AG10803 (cell line): ENCODE measurements at regions not wholly inside any gene's neighbourhood (a gene's known extent, or its start where the extent isn't known, plus 50 kb on each side); places are given as distances from the start of the nearest gene placed in this dataset.

Experiments
- DNase-seq: peaks from one replicate; pipeline ENCODE4 v3.0.0; 2010; ENCODE audit warnings: low read depth
- H3K4me3 ChIP-seq: 2 replicates; pipeline ENCODE4 v1.5.1; 2011; ENCODE audit warnings: mild to moderate bottlenecking, low read length, control low read depth
- CTCF ChIP-seq: conservative IDR thresholded peaks from 2 replicates; pipeline ENCODE4 v1.5.1; 2011; ENCODE audit warnings: mild to moderate bottlenecking, low read length, control low read depth, inconsistent platforms

DNA sequence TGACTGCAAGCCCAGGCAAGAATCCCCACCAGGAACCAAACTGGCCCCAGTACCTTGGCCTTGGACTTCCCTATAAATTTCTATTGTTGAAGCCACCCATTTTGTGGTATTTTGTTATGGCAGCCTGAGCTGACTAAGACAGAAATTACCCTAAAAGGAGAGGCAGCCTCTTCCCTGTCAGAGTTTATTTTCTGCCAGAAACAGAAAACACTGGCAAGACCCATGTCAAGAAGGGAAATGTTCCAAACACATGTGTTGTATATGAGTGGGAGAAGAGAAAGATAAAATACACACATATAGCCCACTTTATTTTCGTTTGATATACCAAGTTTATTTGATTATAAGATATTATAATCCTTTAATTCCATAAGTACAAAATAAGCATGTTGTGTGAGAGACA is 225.1 kb upstream of the FSHR start:
- no peak overlapping the region for H3K4me3 ChIP-seq
- no peak for TF ChIP-seq CTCF
- no peak for DNase-seq

DNA sequence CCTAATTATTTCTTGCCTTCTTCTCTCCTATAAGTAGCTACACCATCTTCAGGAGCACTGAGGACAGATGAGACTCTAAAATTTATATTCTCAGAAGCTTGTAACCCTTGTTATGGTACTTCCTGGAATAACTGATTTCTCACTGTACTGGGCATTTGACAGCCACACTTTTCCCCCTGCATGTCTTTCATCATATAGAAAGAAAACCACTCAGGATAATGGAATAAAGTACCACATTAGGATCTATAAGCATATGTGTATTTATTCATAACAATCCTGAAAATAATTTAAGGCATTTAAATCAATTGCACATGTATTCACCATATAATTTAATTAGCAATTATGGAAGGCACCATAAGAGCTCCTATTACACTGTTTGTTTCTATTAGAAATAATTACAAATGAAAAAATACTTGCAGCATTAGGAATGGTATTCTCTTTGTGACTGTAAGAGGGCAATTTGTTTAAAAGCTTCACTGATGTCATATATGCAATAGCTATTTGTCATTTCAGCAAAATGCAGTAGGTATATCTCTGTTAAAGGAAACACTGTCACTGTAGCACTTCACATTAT is 216.9 kb upstream of the FSHR start:
- no peak for TF ChIP-seq CTCF
- H3K4me3 ChIP-seq = no peak overlapping the region
- no peak for DNase-seq

- H3K4me3 ChIP-seq = no peak overlapping the region
- DNase-seq = no peak
- TF ChIP-seq CTCF = no peak
Measured at GRCh38 chr2:49369650-49370049, 215.3 kb upstream of the FSHR start.

- TF ChIP-seq CTCF = no peak
- H3K4me3 ChIP-seq = no peak overlapping the region
- DNase-seq = no peak
Measured at GRCh38 chr2:49369101-49369500, 214.8 kb upstream of the FSHR start.

DNA sequence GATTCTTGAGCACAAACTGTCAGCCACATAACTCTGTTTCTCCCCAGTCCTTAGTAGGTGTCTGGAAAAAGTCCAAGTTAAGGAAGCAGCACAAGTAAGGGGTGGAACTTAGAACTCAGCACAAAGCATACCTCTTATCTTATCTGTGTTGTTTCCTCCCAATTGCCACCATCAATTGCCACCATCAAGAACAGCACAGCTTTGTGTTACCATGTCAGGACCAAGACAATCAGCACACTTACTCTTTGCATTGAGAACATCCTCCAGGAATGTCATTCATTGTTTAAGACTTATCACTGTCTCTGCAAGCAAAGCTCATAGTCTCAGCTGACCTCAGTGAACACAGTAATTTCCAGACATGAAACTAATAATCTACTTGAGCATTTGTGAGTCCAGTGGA is 212.7 kb upstream of the FSHR start:
- no peak for TF ChIP-seq CTCF
- H3K4me3 ChIP-seq = no peak overlapping the region
- no peak for DNase-seq

- no peak overlapping the region for H3K4me3 ChIP-seq
- no peak for DNase-seq
- no peak for TF ChIP-seq CTCF
Measured at GRCh38 chr2:49360407-49360767, 206.1 kb upstream of the FSHR start.

- DNase-seq = no peak
- no peak overlapping the region for H3K4me3 ChIP-seq
- TF ChIP-seq CTCF = no peak
Measured at GRCh38 chr2:49359721-49360406, 205.5 kb upstream of the FSHR start.
